HUES48 (cell line): ENCODE measurements at regions not wholly inside any gene's neighbourhood (a gene's known extent, or its start where the extent isn't known, plus 50 kb on each side); places are given as distances from the start of the nearest gene placed in this dataset.
"Not testable (repeated sequence)": the region's sequence is repeated elsewhere in the genome, so short reads cannot be mapped to it uniquely, and the experiment has no call there.

Source experiments
- H3K27ac ChIP-seq: one replicate; pipeline ENCODE4 v1.7.0; 2013; ENCODE audit warnings: low read depth, low read length, inconsistent platforms
- H3K27me3 ChIP-seq: 2 replicates; pipeline ENCODE4 v1.6.1; 2013; ENCODE audit warnings: mild to moderate bottlenecking, low read length; ENCODE audit not compliant: control insufficient read depth, insufficient read depth
- H3K36me3 ChIP-seq: 2 replicates; pipeline ENCODE4 v1.6.1; 2013; ENCODE audit warnings: low read length; ENCODE audit not compliant: control insufficient read depth, insufficient read depth
- H3K4me1 ChIP-seq: 2 replicates; pipeline ENCODE4 v1.6.1; 2013; ENCODE audit warnings: mild to moderate bottlenecking, low read length; ENCODE audit not compliant: control insufficient read depth, insufficient read depth
- H3K4me3 ChIP-seq: 2 replicates; pipeline ENCODE4 v1.5.1; 2013; ENCODE audit warnings: mild to moderate bottlenecking, low read depth, low read length
- H3K9ac ChIP-seq: 2 replicates; pipeline ENCODE4 v1.6.1; 2013; ENCODE audit warnings: mild to moderate bottlenecking, low read depth, low read length, moderate library complexity
- H3K9me3 ChIP-seq: 2 replicates; pipeline ENCODE4 v1.6.1; 2013; ENCODE audit warnings: low read length; ENCODE audit not compliant: control insufficient read depth, insufficient read depth

DNA sequence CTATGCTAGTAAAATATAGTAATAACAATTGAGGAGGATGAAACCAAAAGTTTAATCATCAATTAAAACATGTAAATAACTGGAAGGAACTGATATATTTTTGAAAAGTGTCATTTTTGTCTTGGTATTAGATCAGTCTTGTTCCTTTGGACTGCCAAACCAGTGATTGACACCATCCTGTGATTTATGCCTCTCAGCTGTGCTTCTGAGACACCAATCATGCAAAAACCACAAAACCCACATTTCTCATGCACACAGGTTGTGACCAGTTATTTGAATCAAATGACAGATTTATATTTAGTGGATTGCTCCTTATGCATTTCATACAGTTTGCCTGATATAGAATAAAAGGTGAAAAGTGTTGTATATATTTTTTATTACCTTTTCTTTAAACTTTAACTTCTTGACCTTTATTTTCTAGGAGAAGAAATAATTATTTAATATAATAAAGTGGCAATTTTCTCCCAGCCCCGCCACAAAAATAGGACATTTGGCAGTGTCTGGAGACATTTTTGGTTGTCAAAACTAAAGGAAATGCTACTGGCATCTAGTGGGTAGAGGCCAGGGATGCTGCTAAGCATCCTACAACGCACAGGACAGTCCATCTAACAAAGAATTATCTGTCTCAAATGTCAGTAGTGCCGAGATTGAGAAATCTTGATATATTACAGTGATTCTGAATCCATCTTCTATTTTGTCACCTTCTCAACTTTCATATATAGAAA lies 383.6 kb downstream of the BCKDHB start:
- Histone ChIP-seq H3K9ac (no peak overlapping the region), H3K4me3 (no peak overlapping the region), H3K27me3 (no peaks in the 10 kb centered on the region), H3K36me3 (no peaks in the 10 kb centered on the region), H3K27ac (no peak overlapping the region), H3K4me1 (no peaks in the 10 kb centered on the region), H3K9me3 (no peaks in the 10 kb centered on the region)

DNA sequence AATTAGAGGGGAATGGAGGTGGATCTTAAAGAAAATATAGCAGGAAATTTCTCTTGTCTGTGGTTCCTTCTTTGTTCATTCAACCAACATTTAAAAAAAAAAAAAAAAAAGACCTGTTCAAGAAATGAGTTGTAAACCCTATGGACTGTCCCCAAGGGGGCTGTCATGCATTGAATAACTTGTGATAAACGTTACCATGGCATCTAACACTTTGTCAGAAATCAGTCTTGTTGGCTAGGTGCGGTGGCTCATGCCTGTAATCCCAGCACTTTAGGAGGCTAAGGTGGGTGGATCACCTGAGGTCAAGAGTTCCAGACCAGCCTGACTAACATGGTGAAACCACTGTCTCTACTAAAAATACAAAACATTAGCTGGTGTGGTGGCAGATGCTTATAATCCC lies 381.7 kb downstream of the BCKDHB start:
- Histone ChIP-seq H3K4me1 (no peaks in the 10 kb centered on the region), H3K9me3 (no peaks in the 10 kb centered on the region), H3K27ac (no peak overlapping the region), H3K4me3 (no peak overlapping the region), H3K27me3 (no peaks in the 10 kb centered on the region), H3K36me3 (no peaks in the 10 kb centered on the region), H3K9ac (no peak overlapping the region)

DNA sequence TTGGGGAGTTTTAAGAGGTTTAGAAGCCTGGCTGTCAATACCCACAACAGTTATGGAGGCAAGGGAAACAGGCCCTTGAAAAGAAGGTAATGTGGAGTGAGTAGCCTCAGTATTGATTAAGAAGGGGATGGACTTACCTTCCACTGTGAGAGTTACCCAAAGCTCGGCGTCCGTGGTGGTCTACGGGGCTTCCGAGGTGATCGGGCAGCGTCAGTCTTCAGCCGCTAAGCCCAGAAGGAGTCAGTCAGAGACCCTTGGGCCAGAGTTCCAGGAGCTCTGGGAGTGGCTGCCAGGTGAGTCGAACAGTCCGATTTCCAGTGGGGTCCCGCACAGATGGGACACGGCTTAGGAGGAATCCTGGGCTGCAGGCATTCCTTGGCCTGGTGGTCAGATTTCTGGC lies 379.0 kb downstream of the BCKDHB start:
- H3K4me1 ChIP-seq, H3K9ac ChIP-seq, H3K27ac ChIP-seq, H3K36me3 ChIP-seq, H3K9me3 ChIP-seq, H3K4me3 ChIP-seq, H3K27me3 ChIP-seq: not testable (repeated sequence)

DNA sequence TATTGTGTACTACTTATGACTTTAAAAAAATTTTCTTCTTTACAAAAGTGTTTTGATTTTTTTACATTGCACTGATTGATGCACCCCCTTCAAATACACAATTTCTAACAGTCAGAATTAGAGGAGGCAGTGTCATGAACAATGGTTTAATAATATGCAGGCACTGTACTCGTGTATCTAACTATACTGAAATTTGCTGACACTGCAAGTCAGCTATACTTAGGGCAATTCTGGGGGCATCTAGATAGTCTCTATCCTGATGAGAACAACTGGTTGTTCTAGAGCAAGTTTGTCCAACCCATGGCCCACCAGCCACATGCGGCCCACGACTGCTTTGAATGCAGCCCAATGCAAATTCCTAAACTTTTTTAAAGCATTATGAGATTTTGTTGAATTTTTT lies 375.6 kb downstream of the BCKDHB start:
- Histone ChIP-seq H3K4me1 (no peaks in the 10 kb centered on the region), H3K9ac (no peak overlapping the region), H3K4me3 (no peak overlapping the region), H3K9me3 (no peaks in the 10 kb centered on the region), H3K27me3 (no peaks in the 10 kb centered on the region), H3K36me3 (no peaks in the 10 kb centered on the region), H3K27ac (no peak overlapping the region)

DNA sequence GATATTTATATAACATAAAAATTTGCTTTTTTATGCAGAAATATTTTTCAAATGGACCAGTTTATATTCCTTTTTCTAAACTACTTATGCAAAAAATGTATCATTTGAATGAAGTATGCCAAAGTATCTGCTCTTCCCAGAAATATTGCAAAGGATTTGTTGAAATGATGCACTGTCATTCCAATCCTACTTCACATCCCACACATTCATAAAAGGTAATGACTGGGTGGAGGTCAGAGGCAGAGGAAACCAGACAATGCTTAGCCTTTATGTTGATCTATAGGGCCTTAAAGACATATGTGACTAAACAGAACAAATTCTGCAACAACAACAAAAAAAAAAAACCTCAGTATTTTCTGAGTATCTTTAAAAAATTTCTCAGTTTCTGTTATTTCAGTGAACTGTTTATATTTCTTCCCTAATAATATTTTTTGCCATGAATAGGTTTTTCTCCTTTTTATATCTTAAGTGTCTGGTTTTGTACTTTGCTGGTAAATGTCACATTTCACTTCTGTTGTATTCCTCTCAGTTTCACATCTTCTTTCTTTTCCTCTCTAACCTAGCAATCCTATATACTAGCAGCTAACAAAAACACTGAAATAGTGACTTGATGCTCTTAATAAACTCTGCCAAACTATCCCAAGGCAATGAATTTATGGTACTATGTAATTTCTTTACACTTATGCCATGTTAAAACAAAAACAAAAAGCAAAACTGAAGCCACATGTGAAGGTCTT lies 374.1 kb downstream of the BCKDHB start:
- Histone ChIP-seq H3K9me3 (no peaks in the 10 kb centered on the region), H3K27ac (no peak overlapping the region), H3K4me3 (no peak overlapping the region), H3K36me3 (no peaks in the 10 kb centered on the region), H3K27me3 (no peaks in the 10 kb centered on the region), H3K4me1 (no peaks in the 10 kb centered on the region), H3K9ac (no peak overlapping the region)

DNA sequence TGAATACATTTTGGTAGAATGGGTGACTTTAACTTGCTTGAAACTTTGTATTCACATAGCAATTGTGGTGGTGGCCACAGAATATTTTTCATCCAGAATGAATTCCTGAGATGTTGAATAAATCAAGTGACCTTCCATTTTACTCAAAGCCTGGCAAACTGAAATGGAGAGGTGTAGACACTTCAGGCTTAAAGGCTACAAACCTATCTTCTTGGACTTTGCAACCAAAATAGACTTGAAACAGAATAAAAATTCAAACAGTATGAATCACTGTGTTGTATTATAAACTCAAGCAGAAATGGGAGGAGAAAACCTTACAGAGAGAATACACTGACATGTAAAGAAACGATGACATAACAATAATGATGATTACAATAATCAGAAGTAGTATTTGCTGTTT lies 371.6 kb downstream of the BCKDHB start:
- Histone ChIP-seq H3K9me3 (no peaks in the 10 kb centered on the region), H3K36me3 (no peaks in the 10 kb centered on the region), H3K27ac (no peak overlapping the region), H3K4me1 (no peaks in the 10 kb centered on the region), H3K27me3 (no peaks in the 10 kb centered on the region), H3K4me3 (no peak overlapping the region), H3K9ac (no peak overlapping the region)

DNA sequence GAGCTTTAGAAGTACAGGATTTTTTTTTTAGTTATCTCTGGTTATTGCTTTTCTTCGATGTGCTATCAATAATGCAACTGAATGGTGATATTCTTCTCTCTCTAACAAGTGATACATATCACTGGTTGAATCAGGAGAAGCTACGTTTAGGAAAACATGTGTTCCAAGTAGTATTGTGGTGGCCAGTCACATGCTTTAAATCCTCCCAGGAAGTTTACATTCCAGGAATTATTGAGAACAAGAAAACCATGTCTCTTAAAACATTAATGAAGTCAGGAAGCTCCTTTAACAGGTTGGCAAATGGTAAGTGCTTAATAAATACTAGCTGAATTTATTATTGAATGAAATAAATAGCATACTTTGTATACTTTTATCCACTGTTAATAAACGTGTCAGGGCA lies 371.1 kb downstream of the BCKDHB start:
- Histone ChIP-seq H3K36me3 (no peaks in the 10 kb centered on the region), H3K9ac (no peak overlapping the region), H3K27ac (no peak overlapping the region), H3K9me3 (no peaks in the 10 kb centered on the region), H3K4me1 (no peaks in the 10 kb centered on the region), H3K27me3 (no peaks in the 10 kb centered on the region), H3K4me3 (no peak overlapping the region)

DNA sequence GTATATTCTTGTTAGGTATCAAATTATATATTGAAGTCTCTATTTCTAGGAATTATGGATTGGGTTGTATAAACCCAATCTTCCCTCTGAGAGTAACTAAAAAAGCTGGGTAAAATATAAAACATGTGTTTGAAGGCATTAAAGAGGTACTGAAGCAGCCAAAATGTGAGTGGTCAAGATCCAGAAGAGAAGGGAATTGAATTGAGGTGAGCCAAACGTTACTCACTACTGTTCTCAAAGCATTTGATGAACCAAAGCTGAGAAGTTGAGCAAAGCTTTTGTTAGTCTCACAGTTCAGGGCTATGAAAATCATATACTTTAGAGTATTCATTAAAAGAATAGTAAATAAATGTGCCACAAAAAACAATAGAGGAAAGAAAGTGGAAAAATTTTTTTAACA lies 365.8 kb downstream of the BCKDHB start:
- Histone ChIP-seq H3K27ac (no peak overlapping the region), H3K4me1 (no peaks in the 10 kb centered on the region), H3K4me3 (no peak overlapping the region), H3K27me3 (no peaks in the 10 kb centered on the region), H3K36me3 (no peaks in the 10 kb centered on the region), H3K9me3 (no peaks in the 10 kb centered on the region), H3K9ac (no peak overlapping the region)

DNA sequence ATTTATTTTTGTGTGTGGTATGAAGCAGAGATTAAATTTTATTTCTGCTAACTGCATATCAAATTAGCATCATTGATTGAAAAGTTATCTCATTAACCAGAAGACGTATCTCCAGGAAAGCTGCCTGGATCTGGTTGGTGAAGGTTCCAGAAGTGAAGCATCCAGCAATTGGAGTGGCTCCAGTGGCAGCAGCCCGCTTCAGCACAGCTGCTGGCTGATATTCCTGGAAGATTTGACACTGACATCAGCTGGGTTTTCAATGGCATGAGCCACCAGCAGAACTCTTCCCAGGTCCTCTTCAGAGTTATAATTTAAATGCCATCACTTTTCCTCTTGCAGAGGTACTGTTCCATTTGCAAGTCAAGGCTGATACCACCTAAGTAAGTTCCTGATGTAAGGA lies 363.5 kb downstream of the BCKDHB start:
- Histone ChIP-seq H3K4me3 (no peak overlapping the region), H3K9me3 (no peaks in the 10 kb centered on the region), H3K4me1 (peaks cover 2% of the 10 kb centered on the region; the same call in 1 of the 2 replicates), H3K27ac (no peak overlapping the region), H3K36me3 (no peaks in the 10 kb centered on the region), H3K27me3 (no peaks in the 10 kb centered on the region), H3K9ac (no peak overlapping the region)

DNA sequence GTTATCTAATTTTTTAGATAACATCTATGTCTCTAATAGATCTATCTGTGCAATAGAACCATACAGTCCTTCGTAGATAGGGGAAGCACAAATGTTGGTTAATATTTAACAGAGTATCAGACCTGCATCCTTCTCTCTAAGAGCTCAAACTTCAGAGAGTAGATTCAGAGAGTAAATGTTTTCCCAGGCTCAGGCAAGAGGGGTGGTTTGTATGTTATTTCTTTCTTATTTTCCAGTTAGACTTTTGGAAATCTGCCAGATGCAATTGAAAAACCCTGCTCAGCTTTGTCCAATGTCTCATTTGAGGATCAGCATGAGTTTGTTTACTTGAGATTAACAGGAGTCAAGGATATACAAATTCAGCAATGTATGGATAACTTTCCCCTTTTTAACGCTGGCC lies 361.9 kb downstream of the BCKDHB start:
- Histone ChIP-seq H3K36me3 (no peaks in the 10 kb centered on the region), H3K4me1 (peaks cover 7% of the 10 kb centered on the region; the same call in 1 of the 2 replicates), H3K9ac (no peak overlapping the region), H3K27me3 (no peaks in the 10 kb centered on the region), H3K9me3 (no peaks in the 10 kb centered on the region), H3K4me3 (no peak overlapping the region), H3K27ac (no peak overlapping the region)

DNA sequence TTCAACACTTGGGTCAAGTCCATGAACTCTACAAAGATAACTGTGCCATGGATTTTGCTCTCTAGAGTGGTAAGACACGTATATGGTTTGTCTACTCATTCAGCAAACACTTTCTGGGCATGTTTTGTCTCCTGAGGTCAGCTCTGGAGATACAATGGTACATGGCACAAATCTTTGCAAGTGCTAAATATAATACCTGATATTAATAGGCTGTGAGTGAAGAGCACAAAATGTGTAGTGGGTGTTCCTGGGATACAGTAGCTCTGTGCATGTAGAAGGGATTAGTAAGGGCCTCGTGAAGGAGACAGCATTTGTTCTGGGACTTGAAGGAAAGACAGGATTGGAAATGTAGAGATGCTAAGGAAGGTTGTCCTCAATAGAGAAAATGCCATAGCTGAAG lies 360.9 kb downstream of the BCKDHB start:
- no peak overlapping the region for H3K4me3 ChIP-seq
- no peaks in the 10 kb centered on the region for H3K9me3 ChIP-seq
- no peak overlapping the region for H3K27ac ChIP-seq
- H3K27me3 ChIP-seq, result no peaks in the 10 kb centered on the region
- H3K4me1 ChIP-seq, result peaks cover 7% of the 10 kb centered on the region; the same call in 1 of the 2 replicates
- no peak overlapping the region for H3K9ac ChIP-seq
- no peaks in the 10 kb centered on the region for H3K36me3 ChIP-seq
